Cardiac fibroblast (primary cell): ENCODE measurements at regions not wholly inside any gene's neighbourhood (a gene's known extent, or its start where the extent isn't known, plus 50 kb on each side); places are given as distances from the start of the nearest gene placed in this dataset.

Source experiments
- DNase-seq, 2 donors: peaks; one replicate each; pipeline versions ENCODE4 v3.0.0 to v3.0.0-alpha.2; 2010; ENCODE audit warnings: low read depth in 2 of 2
- H3K4me3 ChIP-seq, 2 donors: replicated peaks in 1 of 2; 1 replicate in 1 of 2; 2 replicates in 1 of 2; pipeline ENCODE4 v1.5.1; 2011; ENCODE audit warnings: low read depth in 2 of 2, low read length in 2 of 2, mild to moderate bottlenecking in 2 of 2, moderate library complexity in 1 of 2
- TF ChIP-seq, protein P1 (sequence below): IDR thresholded peaks from one replicate; pipeline ENCODE4 v1.5.1; 2011; ENCODE audit warnings: low read depth, mild to moderate bottlenecking, low read length, inconsistent platforms

DNA sequence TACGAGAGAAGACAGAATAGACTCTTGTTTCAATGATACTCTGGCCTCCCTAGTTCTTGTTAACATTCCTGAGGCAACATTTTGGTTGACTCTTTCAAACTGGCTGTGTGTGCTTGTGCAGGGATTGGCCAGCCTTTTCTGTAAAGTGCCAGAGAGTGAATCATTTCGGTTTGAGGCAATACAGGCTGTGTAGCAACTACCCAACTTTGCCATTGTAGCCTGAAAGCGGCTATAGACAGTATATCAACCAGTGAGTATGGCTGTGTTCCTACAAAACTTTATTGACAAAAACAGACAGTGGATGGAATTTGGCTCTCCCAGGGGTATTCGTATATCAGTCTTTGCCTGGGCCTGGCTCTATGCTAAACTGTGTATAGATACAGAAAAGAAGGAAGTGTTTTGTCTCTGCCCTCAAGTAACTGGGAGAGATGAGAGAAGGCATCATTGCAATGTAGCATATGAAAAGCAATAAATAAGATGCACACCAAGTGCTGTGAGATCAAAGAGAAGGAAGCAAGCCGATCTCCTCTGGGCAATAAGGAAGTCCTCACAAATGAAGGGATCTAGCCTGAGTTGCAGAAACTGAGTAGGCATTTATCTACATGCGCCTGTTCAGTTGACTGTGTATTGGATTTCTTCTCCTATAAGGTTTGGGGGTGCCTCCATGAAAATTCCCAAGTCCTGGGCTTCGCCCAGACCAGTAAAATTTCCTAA lies 568.0 kb upstream of the KLF4 start:
- no peak overlapping the region for H3K4me3 ChIP-seq
- TF ChIP-seq, protein P1, sequence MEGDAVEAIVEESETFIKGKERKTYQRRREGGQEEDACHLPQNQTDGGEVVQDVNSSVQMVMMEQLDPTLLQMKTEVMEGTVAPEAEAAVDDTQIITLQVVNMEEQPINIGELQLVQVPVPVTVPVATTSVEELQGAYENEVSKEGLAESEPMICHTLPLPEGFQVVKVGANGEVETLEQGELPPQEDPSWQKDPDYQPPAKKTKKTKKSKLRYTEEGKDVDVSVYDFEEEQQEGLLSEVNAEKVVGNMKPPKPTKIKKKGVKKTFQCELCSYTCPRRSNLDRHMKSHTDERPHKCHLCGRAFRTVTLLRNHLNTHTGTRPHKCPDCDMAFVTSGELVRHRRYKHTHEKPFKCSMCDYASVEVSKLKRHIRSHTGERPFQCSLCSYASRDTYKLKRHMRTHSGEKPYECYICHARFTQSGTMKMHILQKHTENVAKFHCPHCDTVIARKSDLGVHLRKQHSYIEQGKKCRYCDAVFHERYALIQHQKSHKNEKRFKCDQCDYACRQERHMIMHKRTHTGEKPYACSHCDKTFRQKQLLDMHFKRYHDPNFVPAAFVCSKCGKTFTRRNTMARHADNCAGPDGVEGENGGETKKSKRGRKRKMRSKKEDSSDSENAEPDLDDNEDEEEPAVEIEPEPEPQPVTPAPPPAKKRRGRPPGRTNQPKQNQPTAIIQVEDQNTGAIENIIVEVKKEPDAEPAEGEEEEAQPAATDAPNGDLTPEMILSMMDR, result no peak
- DNase-seq, result peak; percentile 95 to 98

DNA sequence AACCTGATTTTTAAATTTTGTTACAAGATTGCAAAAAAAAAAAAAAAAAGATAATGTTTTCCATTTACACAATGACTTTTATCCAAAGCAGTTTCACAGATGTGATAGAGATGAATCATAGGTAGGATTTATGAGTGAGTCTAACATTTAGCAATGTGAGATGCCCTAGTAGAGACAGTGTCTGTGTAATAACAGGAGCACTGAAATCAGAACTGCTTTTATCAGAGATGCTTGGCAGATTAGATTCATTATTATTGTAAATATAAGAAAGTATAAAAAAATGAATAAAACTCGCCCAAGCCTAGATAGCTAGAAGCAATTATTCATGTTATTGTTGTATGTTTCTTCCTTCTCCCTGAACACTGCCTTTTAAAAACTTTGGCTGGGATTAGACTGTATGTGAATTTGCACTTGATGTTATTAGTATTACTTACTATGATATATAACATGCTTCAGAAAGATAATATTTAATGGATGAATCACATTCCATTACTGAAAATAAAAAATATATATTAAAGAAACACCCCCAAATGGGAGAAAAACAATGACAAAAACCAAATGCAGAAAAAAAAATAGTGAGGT lies 567.3 kb upstream of the KLF4 start:
- TF ChIP-seq, protein P1, result no peak

GRCh38 chr9:108056084-108056804 lies 566.7 kb upstream of the KLF4 start:
- TF ChIP-seq, protein P1, result no peak
- peak; percentile 28 to 87 for DNase-seq
- H3K4me3 ChIP-seq, result peak overlapping the region in 1 of 2 donors; percentile 39

More for the DNA sequence above, 567.3 kb upstream of the KLF4 start:
- H3K4me3 ChIP-seq, result peak overlapping the region in 1 of 2 donors; percentile 39
- DNase-seq, result peak; percentile 43 to 90

DNA sequence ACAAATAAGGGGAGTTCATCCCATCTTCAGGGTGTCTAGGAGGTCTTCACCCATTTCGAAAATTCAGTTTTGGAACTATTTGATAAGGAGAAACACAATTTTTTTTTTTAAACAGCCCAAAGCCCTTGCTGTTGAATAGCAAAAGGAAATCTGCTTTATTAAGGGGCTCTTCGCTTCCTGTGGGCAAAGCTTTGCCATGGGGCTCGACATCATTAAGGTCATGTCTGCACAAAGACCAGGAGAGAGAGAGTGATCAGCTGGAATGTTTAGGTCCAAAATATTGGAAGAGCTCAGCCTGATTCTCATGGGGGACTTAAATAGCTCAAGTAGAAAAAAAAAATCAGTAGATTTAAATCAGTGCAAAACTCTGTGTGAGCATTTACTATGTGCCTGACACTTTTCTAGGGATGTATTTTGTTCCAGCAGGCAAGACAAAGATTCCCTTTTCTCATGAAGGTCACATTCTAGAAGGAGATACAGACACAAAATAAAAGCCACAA lies 564.6 kb upstream of the KLF4 start:
- TF ChIP-seq, protein P1, result no peak
- no peak overlapping the region for H3K4me3 ChIP-seq
- no peak for DNase-seq

- TF ChIP-seq, protein P1, result no peak
- no peak overlapping the region for H3K4me3 ChIP-seq
- peak; percentile 90 for DNase-seq
Observed at GRCh38 chr9:108053555-108054061, 564.0 kb upstream of the KLF4 start.

DNA sequence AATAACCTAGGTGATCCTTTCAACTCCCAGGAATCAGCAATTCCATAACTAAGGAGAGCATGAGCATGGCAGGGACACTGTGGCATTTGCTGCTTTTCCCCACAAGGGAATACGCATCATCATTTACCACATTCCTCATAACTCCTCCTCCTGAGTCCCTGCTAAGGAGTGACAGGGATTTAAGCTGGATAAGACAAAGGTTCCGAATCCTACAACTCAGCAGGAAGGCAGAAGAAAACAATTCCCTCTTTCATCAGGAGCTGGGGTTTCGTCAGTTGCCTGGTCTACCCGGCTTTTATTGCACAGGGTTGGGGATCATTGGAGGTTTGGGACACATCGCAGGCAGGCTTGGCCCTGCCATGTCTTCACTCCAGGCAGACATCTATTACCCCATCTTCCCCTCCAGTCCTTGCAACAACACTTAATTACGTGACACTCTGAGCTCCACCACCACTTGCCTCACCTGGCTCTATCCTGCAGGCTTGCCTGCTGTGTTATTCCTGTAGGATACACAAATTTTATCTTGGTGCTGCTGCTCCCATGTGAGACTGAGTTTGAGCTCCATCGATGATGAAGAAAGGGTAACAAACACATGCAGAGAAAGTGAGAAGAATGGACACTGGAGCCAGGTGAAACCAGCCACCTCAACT lies 563.0 kb upstream of the KLF4 start:
- H3K4me3 ChIP-seq, result no peak overlapping the region
- TF ChIP-seq, protein P1, result no peak
- DNase-seq, result no peak
